ENCODE measurements at regions not wholly inside any gene's neighbourhood (a gene's known extent, or its start where the extent isn't known, plus 50 kb on each side); places are given as distances from the start of the nearest gene placed in this dataset.
"Not testable (repeated sequence)": the region's sequence is repeated elsewhere in the genome, so short reads cannot be mapped to it uniquely, and the experiment has no call there.

DNA sequence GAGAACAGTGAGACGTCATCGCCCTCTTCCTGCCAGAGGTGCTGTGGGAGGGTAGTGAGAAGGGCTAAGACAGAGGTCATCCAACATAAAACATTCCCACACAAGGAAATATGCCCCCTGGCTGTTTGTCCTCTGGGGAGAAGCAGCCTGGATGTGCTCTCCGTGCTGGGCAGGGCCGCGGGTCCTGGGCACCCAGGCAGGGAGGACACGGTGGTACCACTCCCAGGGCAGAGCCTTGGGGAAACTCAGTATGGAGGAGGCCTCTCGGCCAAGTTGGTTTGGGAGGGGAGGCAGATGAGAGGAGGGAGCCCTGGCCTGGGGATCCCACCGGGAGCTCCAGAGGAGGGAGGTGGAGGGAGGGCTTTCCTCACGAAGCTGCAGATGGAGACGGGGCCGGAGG is 129.4 kb downstream of the GLRX3 start:
- H3K9ac ChIP-seq (ENCODE audit: low read depth, low read length, poor library complexity, severe bottlenecking), result no peak overlapping the region
- no peaks in the 10 kb centered on the region for H3K9me2 ChIP-seq (replicated peaks; ENCODE audit: low read depth, low read length)
- no peaks in the 10 kb centered on the region for H3K79me2 ChIP-seq (ENCODE audit: insufficient read depth, low read length)
- H4K20me1 ChIP-seq (ENCODE audit: insufficient read depth, low read length, poor library complexity, severe bottlenecking), result no peaks in the 10 kb centered on the region
- peaks cover 10% of the 10 kb centered on the region; the same call in 1 of the 2 replicates for H3K9me3 ChIP-seq (ENCODE audit: insufficient read depth, low read depth, low read length)
- no peak overlapping the region for H3K4me2 ChIP-seq (ENCODE audit: low read depth, low read length, poor library complexity, severe bottlenecking)
- H3K4me3 ChIP-seq (ENCODE audit: low read length, poor library complexity, severe bottlenecking), result no peak overlapping the region
- H3K36me3 ChIP-seq (ENCODE audit: insufficient read depth, low read length), result no peaks in the 10 kb centered on the region
- no peak overlapping the region for H2AFZ ChIP-seq (ENCODE audit: low read length)
- no peaks in the 10 kb centered on the region for H3K4me1 ChIP-seq (ENCODE audit: insufficient read depth, low read length, poor library complexity, severe bottlenecking)
- H3F3A ChIP-seq (ENCODE audit: low read depth), result no peaks in the 10 kb centered on the region
- H3K27me3 ChIP-seq (ENCODE audit: insufficient read depth, low read length, poor library complexity, severe bottlenecking), result no peaks in the 10 kb centered on the region
- TF ChIP-seq EZH2phosphoT487 (IDR thresholded peaks at IDR 0.05; ENCODE audit: borderline replicate concordance), result no peak
- TF ChIP-seq, protein P1, sequence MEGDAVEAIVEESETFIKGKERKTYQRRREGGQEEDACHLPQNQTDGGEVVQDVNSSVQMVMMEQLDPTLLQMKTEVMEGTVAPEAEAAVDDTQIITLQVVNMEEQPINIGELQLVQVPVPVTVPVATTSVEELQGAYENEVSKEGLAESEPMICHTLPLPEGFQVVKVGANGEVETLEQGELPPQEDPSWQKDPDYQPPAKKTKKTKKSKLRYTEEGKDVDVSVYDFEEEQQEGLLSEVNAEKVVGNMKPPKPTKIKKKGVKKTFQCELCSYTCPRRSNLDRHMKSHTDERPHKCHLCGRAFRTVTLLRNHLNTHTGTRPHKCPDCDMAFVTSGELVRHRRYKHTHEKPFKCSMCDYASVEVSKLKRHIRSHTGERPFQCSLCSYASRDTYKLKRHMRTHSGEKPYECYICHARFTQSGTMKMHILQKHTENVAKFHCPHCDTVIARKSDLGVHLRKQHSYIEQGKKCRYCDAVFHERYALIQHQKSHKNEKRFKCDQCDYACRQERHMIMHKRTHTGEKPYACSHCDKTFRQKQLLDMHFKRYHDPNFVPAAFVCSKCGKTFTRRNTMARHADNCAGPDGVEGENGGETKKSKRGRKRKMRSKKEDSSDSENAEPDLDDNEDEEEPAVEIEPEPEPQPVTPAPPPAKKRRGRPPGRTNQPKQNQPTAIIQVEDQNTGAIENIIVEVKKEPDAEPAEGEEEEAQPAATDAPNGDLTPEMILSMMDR (conservative IDR thresholded peaks at IDR 0.05; ENCODE audit: low read length), result no peak

DNA sequence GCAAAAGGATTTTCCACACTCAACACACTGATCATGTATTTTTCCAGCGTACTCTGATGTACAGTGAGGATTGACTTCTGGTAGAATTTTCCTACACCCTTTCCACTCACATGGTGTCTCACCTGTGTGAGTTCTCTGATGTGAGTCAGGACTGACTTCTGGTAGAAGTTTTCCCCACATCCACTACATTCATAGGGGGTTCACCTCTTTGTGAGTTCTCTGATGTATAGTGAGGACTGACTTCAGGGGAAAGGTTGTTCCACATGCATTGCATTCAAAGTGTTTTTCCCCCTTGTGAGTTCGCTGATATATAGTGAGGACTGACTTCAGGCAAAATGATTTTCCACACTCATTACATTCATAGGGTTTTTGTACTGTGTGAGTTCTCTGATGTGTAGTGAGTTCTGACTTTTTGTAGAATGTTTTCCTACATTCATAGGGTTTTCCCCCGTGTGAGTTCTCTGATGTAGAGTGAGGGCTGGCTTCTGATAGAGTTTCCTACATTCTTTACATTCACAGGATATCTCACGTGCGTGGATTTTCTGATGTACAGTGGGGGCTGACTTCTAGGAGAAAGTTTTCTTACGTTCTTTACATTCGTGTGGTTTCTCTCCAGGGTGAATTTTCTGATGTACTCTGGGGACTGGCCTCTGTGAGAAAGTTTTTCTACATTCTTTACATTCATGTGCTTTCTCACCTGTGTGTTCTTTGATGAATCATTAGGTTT is 146.5 kb downstream of the GLRX3 start:
- Histone ChIP-seq H3K27me3 (ENCODE audit: insufficient read depth, low read length, poor library complexity, severe bottlenecking) (no peaks in the 10 kb centered on the region), H3K4me1 (ENCODE audit: insufficient read depth, low read length, poor library complexity, severe bottlenecking) (no peaks in the 10 kb centered on the region), H3F3A (ENCODE audit: low read depth) (no peaks in the 10 kb centered on the region), H3K4me2 (ENCODE audit: low read depth, low read length, poor library complexity, severe bottlenecking) (no peak overlapping the region), H3K9me2 (replicated peaks; ENCODE audit: low read depth, low read length) (no peaks in the 10 kb centered on the region), H4K20me1 (ENCODE audit: insufficient read depth, low read length, poor library complexity, severe bottlenecking) (no peaks in the 10 kb centered on the region), H3K4me3 (ENCODE audit: low read length, poor library complexity, severe bottlenecking) (no peak overlapping the region), H3K36me3 (ENCODE audit: insufficient read depth, low read length) (no peaks in the 10 kb centered on the region), H2AFZ (ENCODE audit: low read length) (no peak overlapping the region), H3K79me2 (ENCODE audit: insufficient read depth, low read length) (no peaks in the 10 kb centered on the region), H3K9me3 (ENCODE audit: insufficient read depth, low read depth, low read length) (peaks cover 51% of the 10 kb centered on the region; the same call in 1 of the 2 replicates), H3K9ac (ENCODE audit: low read depth, low read length, poor library complexity, severe bottlenecking) (no peak overlapping the region)
- TF ChIP-seq EZH2phosphoT487 (IDR thresholded peaks at IDR 0.05; ENCODE audit: borderline replicate concordance), result no peak
- TF ChIP-seq, protein P1 (conservative IDR thresholded peaks at IDR 0.05; ENCODE audit: low read length), result no peak

DNA sequence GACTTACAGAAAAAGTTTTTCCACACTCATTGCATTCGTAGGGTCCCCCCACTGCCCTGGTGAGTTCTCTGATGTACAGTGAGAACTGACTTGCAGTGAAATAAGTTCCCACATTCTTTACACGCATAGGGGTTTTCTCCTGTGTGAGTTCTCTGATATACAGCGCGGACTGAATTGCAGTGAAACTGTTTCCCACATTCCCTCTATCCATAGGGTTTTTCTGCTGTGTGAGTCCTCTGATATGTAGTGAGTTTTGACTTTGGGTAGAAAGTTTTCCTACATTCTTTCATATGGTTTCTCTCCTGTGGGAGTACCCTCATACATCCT is 147.0 kb downstream of the GLRX3 start:
- H2AFZ ChIP-seq (ENCODE audit: low read length), result no peak overlapping the region
- TF ChIP-seq EZH2phosphoT487 (IDR thresholded peaks at IDR 0.05; ENCODE audit: borderline replicate concordance), result no peak
- TF ChIP-seq, protein P1 (conservative IDR thresholded peaks at IDR 0.05; ENCODE audit: low read length), result no peak
- no peaks in the 10 kb centered on the region for H3K9me2 ChIP-seq (replicated peaks; ENCODE audit: low read depth, low read length)
- H3F3A ChIP-seq (ENCODE audit: low read depth), result no peaks in the 10 kb centered on the region
- H3K27me3 ChIP-seq (ENCODE audit: insufficient read depth, low read length, poor library complexity, severe bottlenecking), result no peaks in the 10 kb centered on the region
- H3K4me1 ChIP-seq (ENCODE audit: insufficient read depth, low read length, poor library complexity, severe bottlenecking), result no peaks in the 10 kb centered on the region
- H3K4me3 ChIP-seq (ENCODE audit: low read length, poor library complexity, severe bottlenecking), result no peak overlapping the region
- H3K9ac ChIP-seq (ENCODE audit: low read depth, low read length, poor library complexity, severe bottlenecking), result no peak overlapping the region
- H3K9me3 ChIP-seq (ENCODE audit: insufficient read depth, low read depth, low read length), result peaks cover 47% of the 10 kb centered on the region; the same call in 1 of the 2 replicates
- no peaks in the 10 kb centered on the region for H4K20me1 ChIP-seq (ENCODE audit: insufficient read depth, low read length, poor library complexity, severe bottlenecking)
- H3K36me3 ChIP-seq (ENCODE audit: insufficient read depth, low read length), result no peaks in the 10 kb centered on the region
- no peaks in the 10 kb centered on the region for H3K79me2 ChIP-seq (ENCODE audit: insufficient read depth, low read length)
- no peak overlapping the region for H3K4me2 ChIP-seq (ENCODE audit: low read depth, low read length, poor library complexity, severe bottlenecking)

DNA sequence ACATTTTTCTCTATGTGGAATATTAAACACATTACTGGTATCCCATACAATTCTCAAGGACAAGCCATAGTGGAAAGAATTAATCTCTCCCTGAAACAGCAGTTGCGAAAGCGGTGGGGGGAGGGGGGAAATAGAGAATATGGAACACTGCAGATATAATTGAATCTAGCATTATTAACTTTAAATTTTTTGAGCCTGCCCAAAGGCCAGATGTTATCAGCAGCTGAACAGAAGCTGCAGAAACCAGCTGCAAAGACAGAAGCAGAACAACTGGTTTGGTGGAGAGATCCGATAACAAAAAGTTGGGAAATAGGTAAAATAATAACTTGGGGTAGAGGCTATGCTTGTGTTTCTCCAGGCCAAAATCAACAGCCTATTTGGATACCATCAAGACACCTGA is 159.6 kb downstream of the GLRX3 start:
- H3K9me3 ChIP-seq (ENCODE audit: insufficient read depth, low read depth, low read length); H4K20me1 ChIP-seq (ENCODE audit: insufficient read depth, low read length, poor library complexity, severe bottlenecking); H3K9ac ChIP-seq (ENCODE audit: low read depth, low read length, poor library complexity, severe bottlenecking): not testable (repeated sequence)

More for the DNA sequence above, 159.6 kb downstream of the GLRX3 start:
- H2AFZ ChIP-seq (ENCODE audit: low read length); H3F3A ChIP-seq (ENCODE audit: low read depth); H3K4me2 ChIP-seq (ENCODE audit: low read depth, low read length, poor library complexity, severe bottlenecking); H3K4me3 ChIP-seq (ENCODE audit: low read length, poor library complexity, severe bottlenecking); H3K36me3 ChIP-seq (ENCODE audit: insufficient read depth, low read length); H3K4me1 ChIP-seq (ENCODE audit: insufficient read depth, low read length, poor library complexity, severe bottlenecking); H3K9me2 ChIP-seq (replicated peaks; ENCODE audit: low read depth, low read length); H3K27me3 ChIP-seq (ENCODE audit: insufficient read depth, low read length, poor library complexity, severe bottlenecking); H3K79me2 ChIP-seq (ENCODE audit: insufficient read depth, low read length): not testable (repeated sequence)
